ENCODE measurements at regions not wholly inside any gene's neighbourhood (a gene's known extent, or its start where the extent isn't known, plus 50 kb on each side); places are given as distances from the start of the nearest gene placed in this dataset.

GRCh38 chr2:183964565-183964964 is 633.8 kb upstream of the ZNF804A start:
- TF ChIP-seq POLR2A (IDR thresholded peaks at IDR 0.05; ENCODE audit: low read depth, low read length) = no peak
- TF ChIP-seq CTCF (IDR thresholded peaks at IDR 0.05; ENCODE audit: extremely low read depth in 1 of 2, insufficient read depth in 1 of 2, low read depth in 1 of 2, low read length in 2 of 2) = no peak
- TF ChIP-seq MAX (IDR thresholded peaks at IDR 0.05; ENCODE audit: insufficient read depth, insufficient read length) = no peak
- no peak for TF ChIP-seq EZH2 (IDR thresholded peaks at IDR 0.05; ENCODE audit: borderline replicate concordance, low read depth, low read length, severe bottlenecking)
- TF ChIP-seq POLR2AphosphoS5 (IDR thresholded peaks at IDR 0.05; ENCODE audit: insufficient read depth, low read depth, low read length) = no peak

All from endothelial cell of umbilical vein (primary cell).